NCI-H526 (cell line): ENCODE measurements at regions not wholly inside any gene's neighbourhood (a gene's known extent, or its start where the extent isn't known, plus 50 kb on each side); places are given as distances from the start of the nearest gene placed in this dataset.
"Not testable (repeated sequence)": the region's sequence is repeated elsewhere in the genome, so short reads cannot be mapped to it uniquely, and the experiment has no call there.

Experiments used
- DNase-seq, 2 experiments: peaks; one replicate each; lab custom pipeline; 2025; lab: John Stamatoyannopoulos, UW

GRCh38 chr14:31911160-31911559, 165.9 kb upstream of the ARHGAP5 start:
- no peak for DNase-seq

GRCh38 chr14:31913370-31913769, 163.7 kb upstream of the ARHGAP5 start:
- DNase-seq: no peak

GRCh38 chr14:31918289-31918688, 158.8 kb upstream of the ARHGAP5 start:
- DNase-seq: not testable (repeated sequence)

- DNase-seq: no peak
Measured at GRCh38 chr14:31920001-31920400, 157.1 kb upstream of the ARHGAP5 start.

- no peak for DNase-seq
Measured at GRCh38 chr14:31920989-31921650, 156.0 kb upstream of the ARHGAP5 start.

GRCh38 chr14:31921721-31922120, 155.4 kb upstream of the ARHGAP5 start:
- no peak for DNase-seq

GRCh38 chr14:31926123-31926522, 151.0 kb upstream of the ARHGAP5 start:
- DNase-seq: peak in 1 of 2 experiments; percentile 53

- DNase-seq: no peak
Measured at GRCh38 chr14:31926652-31927347, 150.3 kb upstream of the ARHGAP5 start.

GRCh38 chr14:31927348-31927832, 149.7 kb upstream of the ARHGAP5 start:
- DNase-seq: no peak

- DNase-seq: no peak
Measured at GRCh38 chr14:31930070-31930469, 147.0 kb upstream of the ARHGAP5 start.

- DNase-seq: no peak
Measured at GRCh38 chr14:31930493-31931240, 146.4 kb upstream of the ARHGAP5 start.

GRCh38 chr14:31932675-31933074, 144.4 kb upstream of the ARHGAP5 start:
- no peak for DNase-seq

GRCh38 chr14:31933716-31934115, 143.4 kb upstream of the ARHGAP5 start:
- no peak for DNase-seq

GRCh38 chr14:31934767-31935266, 142.3 kb upstream of the ARHGAP5 start:
- peak; percentile 49 to 54 for DNase-seq

GRCh38 chr14:31935391-31935790, 141.7 kb upstream of the ARHGAP5 start:
- no peak for DNase-seq

GRCh38 chr14:31936115-31936514, 141.0 kb upstream of the ARHGAP5 start:
- DNase-seq: no peak

GRCh38 chr14:31937730-31938346, 139.3 kb upstream of the ARHGAP5 start:
- no peak for DNase-seq

GRCh38 chr14:31939934-31940333, 137.2 kb upstream of the ARHGAP5 start:
- no peak for DNase-seq

GRCh38 chr14:31941487-31941886, 135.6 kb upstream of the ARHGAP5 start:
- no peak for DNase-seq

GRCh38 chr14:31942166-31942841, 134.8 kb upstream of the ARHGAP5 start:
- no peak for DNase-seq

- no peak for DNase-seq
Measured at GRCh38 chr14:31943217-31943799, 133.8 kb upstream of the ARHGAP5 start.
